Tibial nerve (tissue), 4 donors: ENCODE measurements at regions not wholly inside any gene's neighbourhood (a gene's known extent, or its start where the extent isn't known, plus 50 kb on each side); places are given as distances from the start of the nearest gene placed in this dataset.

Source experiments
- DNase-seq, 2 donors: peaks; one replicate each; pipeline ENCODE4 v3.0.0-alpha.2; 2019; ENCODE audit warnings: low spot score in 2 of 2
- H3K27ac ChIP-seq, 4 donors: fragments of 200-600 bp; sonication (generic) in 3 of 4; one replicate each; pipeline ENCODE4 v1.5.1; 2017 to 2019; ENCODE audit warnings: mild to moderate bottlenecking in 1 of 4
- H3K27me3 ChIP-seq, 2 donors: fragments of 200-600 bp; sonication (generic) in 1 of 2; one replicate each; pipeline versions ENCODE4 v1.5.1 to v1.6.0; 2017 to 2019
- H3K36me3 ChIP-seq, 3 donors: fragments of 200-600 bp; sonication (generic); one replicate each; pipeline ENCODE4 v1.5.1; 2018 to 2019
- H3K4me1 ChIP-seq, 4 donors: fragments of 200-600 bp; sonication (generic) in 3 of 4; one replicate each; pipeline ENCODE4 v1.5.1; 2017 to 2019
- H3K4me3 ChIP-seq, 4 donors: fragments of 200-600 bp; sonication (generic) in 3 of 4; one replicate each; pipeline ENCODE4 v1.5.1; 2017 to 2019; ENCODE audit warnings: mild to moderate bottlenecking in 1 of 4, moderate library complexity in 1 of 4
- H3K9me3 ChIP-seq, 4 donors: fragments of 200-600 bp; sonication (generic) in 3 of 4; one replicate each; pipeline ENCODE4 v1.5.1; 2017 to 2019
- CTCF ChIP-seq, 5 experiments: fragments of 200-600 bp in 3 of 5; fragments of 450-650 bp in 2 of 5; sonication (generic) in 3 of 5; IDR thresholded peaks; one replicate each; pipeline ENCODE4 v1.5.1; 2016 to 2019; ENCODE audit warnings: antibody characterized with exemption in 5 of 5, mild to moderate bottlenecking in 3 of 5, moderate library complexity in 2 of 5
- EP300 ChIP-seq, 2 donors: sonication (generic); formaldehyde crosslinking; IDR thresholded peaks; one replicate each; pipeline ENCODE4 v1.6.1; 2017; ENCODE audit warnings: antibody characterized with exemption in 2 of 2, mild to moderate bottlenecking in 1 of 2
- POLR2A ChIP-seq, 2 donors: fragments of 450-650 bp; IDR thresholded peaks; one replicate each; pipeline ENCODE4 v1.6.1; 2017; ENCODE audit warnings: antibody characterized with exemption in 2 of 2, mild to moderate bottlenecking in 2 of 2, moderate library complexity in 2 of 2
- WGBS, 2 donors: methylation state at CpG; one replicate each; pipeline ENCODE4 v1.1.5; 2018; 5-methylcytosine and 5-hydroxymethylcytosine counted together

DNA sequence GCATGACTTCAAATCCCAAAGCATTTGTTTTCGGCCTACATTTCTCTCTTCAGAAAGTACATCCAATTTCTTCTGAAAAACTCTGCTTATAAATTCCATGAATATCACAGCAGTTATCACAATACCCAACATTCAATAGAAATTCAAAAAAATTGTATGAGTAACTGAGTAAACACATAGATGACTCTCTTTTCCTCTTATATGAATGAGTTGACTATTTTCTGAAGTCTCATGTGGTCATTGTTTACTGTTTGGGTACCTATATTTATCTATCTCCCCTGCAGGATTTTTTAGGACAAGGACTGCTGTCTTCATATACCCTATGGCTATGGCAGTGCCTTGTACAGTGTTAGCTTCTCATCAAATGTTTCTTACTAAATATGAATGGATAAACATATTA is 157.1 kb downstream of the HTR1A start:
- Histone ChIP-seq H3K9me3 (no peaks in the 10 kb centered on the region), H3K36me3 (peaks cover 0 to 2% (median 0%) of the 10 kb centered on the region in 3 donors), H3K27ac (no peak overlapping the region), H3K27me3 (no peaks in the 10 kb centered on the region), H3K4me1 (peaks cover 0 to 5% (median 0%) of the 10 kb centered on the region in 4 donors), H3K4me3 (no peak overlapping the region)
- 26 to 33% methylated on average over 1 of the region's 1 CpG for WGBS, 2 donors
- no peak for TF ChIP-seq CTCF (IDR thresholded peaks at IDR 0.05)
- TF ChIP-seq EP300 (IDR thresholded peaks at IDR 0.05) = no peak
- TF ChIP-seq POLR2A (IDR thresholded peaks at IDR 0.05) = no peak
- no peak for DNase-seq

- no peak overlapping the region for H3K4me3 ChIP-seq
- DNase-seq = no peak
- H3K27ac ChIP-seq = no peak overlapping the region
- H3K27me3 ChIP-seq = no peaks in the 10 kb centered on the region
- 59 to 90% methylated on average over 1 of the region's 1 CpG for WGBS, 2 donors
- H3K36me3 ChIP-seq = peaks cover 0 to 2% (median 0%) of the 10 kb centered on the region in 3 donors
- TF ChIP-seq EP300 (IDR thresholded peaks at IDR 0.05) (no peak), CTCF (IDR thresholded peaks at IDR 0.05) (no peak), POLR2A (IDR thresholded peaks at IDR 0.05) (no peak)
- H3K9me3 ChIP-seq = no peaks in the 10 kb centered on the region
- peaks cover 0 to 5% (median 0%) of the 10 kb centered on the region in 4 donors for H3K4me1 ChIP-seq
These were observed 159.1 kb downstream of the HTR1A start for GRCh38 chr5:63803165-63803564.

GRCh38 chr5:63794979-63795378 is 167.3 kb downstream of the HTR1A start:
- Histone ChIP-seq H3K27ac (no peak overlapping the region), H3K4me3 (no peak overlapping the region), H3K4me1 (no peaks in the 10 kb centered on the region), H3K36me3 (no peaks in the 10 kb centered on the region), H3K27me3 (no peaks in the 10 kb centered on the region), H3K9me3 (peaks cover 0 to 6% (median 0%) of the 10 kb centered on the region in 4 donors)
- DNase-seq = no peak
- TF ChIP-seq EP300 (IDR thresholded peaks at IDR 0.05) (no peak), CTCF (IDR thresholded peaks at IDR 0.05) (no peak), POLR2A (IDR thresholded peaks at IDR 0.05) (no peak)
- WGBS, 2 donors = 60 to 67% methylated on average over 2 of the region's 2 CpGs

- Histone ChIP-seq H3K36me3 (no peaks in the 10 kb centered on the region), H3K27me3 (no peaks in the 10 kb centered on the region), H3K27ac (no peak overlapping the region), H3K4me3 (no peak overlapping the region), H3K9me3 (peaks cover 0 to 6% (median 0%) of the 10 kb centered on the region in 4 donors), H3K4me1 (no peaks in the 10 kb centered on the region)
- DNase-seq = no peak
- no peak for TF ChIP-seq POLR2A (IDR thresholded peaks at IDR 0.05)
- TF ChIP-seq CTCF (IDR thresholded peaks at IDR 0.05) = no peak
- TF ChIP-seq EP300 (IDR thresholded peaks at IDR 0.05) = no peak
These were observed 167.9 kb downstream of the HTR1A start for GRCh38 chr5:63794296-63794695.

DNA sequence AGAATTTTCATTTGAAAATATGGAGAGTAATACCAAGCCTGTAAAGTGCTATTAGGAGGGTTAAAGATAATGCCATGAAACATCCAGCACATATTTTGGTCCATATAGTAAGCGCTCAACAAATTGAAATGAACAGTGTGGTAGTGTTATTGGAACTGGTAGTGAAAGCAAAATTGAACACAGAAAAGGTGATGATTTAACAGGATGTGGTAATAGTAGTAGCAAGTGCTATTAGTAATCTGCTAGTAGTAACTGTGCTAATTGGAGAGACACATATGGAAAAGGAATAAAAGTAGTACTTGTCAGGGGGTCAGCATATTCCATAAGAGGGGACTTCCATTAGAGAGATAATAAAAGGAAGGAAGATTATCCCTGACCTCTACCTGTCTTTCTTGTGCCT is 187.3 kb downstream of the HTR1A start:
- Histone ChIP-seq H3K27ac (no peak overlapping the region), H3K36me3 (no peaks in the 10 kb centered on the region), H3K4me3 (no peak overlapping the region), H3K4me1 (no peaks in the 10 kb centered on the region), H3K9me3 (peaks cover 0 to 3% (median 0%) of the 10 kb centered on the region in 4 donors), H3K27me3 (no peaks in the 10 kb centered on the region)
- no peak for DNase-seq
- TF ChIP-seq CTCF (IDR thresholded peaks at IDR 0.05) (no peak), EP300 (IDR thresholded peaks at IDR 0.05) (no peak), POLR2A (IDR thresholded peaks at IDR 0.05) (no peak)
- 95 to 100% methylated on average over 1 of the region's 1 CpG for WGBS, 2 donors
